B cell (primary cell): ENCODE measurements at regions not wholly inside any gene's neighbourhood (a gene's known extent, or its start where the extent isn't known, plus 50 kb on each side); places are given as distances from the start of the nearest gene placed in this dataset.
"Not testable (repeated sequence)": the region's sequence is repeated elsewhere in the genome, so short reads cannot be mapped to it uniquely, and the experiment has no call there.

Source experiments
- EZH2 ChIP-seq: IDR thresholded peaks from 2 replicates; pipeline ENCODE4 v1.6.1; 2012; ENCODE audit warnings: borderline replicate concordance, low read depth, mild to moderate bottlenecking, moderate library complexity, low read length; ENCODE audit not compliant: insufficient read depth, poor library complexity, severe bottlenecking
- TF ChIP-seq, protein P1 (sequence below): fragments of 200-600 bp; IDR thresholded peaks from one replicate; pipeline ENCODE4 v1.8.0; 2022; ENCODE audit warnings: antibody characterized with exemption, mild to moderate bottlenecking

DNA sequence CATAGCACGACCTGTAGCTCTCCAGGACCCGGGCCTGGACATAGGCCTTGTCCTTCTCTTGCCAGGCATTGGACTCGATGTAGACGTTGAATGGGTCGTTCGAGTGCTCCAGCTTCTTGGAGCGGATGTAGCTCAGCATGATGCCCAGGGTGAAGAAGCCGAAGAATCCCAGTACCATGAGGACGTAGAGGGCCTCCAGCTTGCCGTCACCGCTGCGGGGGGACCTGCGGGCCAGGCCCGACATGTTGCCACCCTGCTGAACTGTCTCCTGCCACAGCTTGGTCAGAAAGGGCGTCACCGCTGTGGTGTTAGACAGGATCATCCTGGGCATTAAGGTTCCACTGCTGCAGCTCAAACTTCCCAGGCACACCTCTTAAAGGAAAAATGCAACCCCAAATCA lies 2702.1 kb upstream of the TPTE start:
- TF ChIP-seq, protein P1, sequence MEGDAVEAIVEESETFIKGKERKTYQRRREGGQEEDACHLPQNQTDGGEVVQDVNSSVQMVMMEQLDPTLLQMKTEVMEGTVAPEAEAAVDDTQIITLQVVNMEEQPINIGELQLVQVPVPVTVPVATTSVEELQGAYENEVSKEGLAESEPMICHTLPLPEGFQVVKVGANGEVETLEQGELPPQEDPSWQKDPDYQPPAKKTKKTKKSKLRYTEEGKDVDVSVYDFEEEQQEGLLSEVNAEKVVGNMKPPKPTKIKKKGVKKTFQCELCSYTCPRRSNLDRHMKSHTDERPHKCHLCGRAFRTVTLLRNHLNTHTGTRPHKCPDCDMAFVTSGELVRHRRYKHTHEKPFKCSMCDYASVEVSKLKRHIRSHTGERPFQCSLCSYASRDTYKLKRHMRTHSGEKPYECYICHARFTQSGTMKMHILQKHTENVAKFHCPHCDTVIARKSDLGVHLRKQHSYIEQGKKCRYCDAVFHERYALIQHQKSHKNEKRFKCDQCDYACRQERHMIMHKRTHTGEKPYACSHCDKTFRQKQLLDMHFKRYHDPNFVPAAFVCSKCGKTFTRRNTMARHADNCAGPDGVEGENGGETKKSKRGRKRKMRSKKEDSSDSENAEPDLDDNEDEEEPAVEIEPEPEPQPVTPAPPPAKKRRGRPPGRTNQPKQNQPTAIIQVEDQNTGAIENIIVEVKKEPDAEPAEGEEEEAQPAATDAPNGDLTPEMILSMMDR = not testable (repeated sequence)
- TF ChIP-seq EZH2 = not testable (repeated sequence)
